Kidney glomerular epithelial cell (primary cell): ENCODE measurements at regions not wholly inside any gene's neighbourhood (a gene's known extent, or its start where the extent isn't known, plus 50 kb on each side); places are given as distances from the start of the nearest gene placed in this dataset.
"Not testable (repeated sequence)": the region's sequence is repeated elsewhere in the genome, so short reads cannot be mapped to it uniquely, and the experiment has no call there.

Experiments used
- DNase-seq: peaks from one replicate; lab custom pipeline; 2025; lab: John Stamatoyannopoulos, UW

DNA sequence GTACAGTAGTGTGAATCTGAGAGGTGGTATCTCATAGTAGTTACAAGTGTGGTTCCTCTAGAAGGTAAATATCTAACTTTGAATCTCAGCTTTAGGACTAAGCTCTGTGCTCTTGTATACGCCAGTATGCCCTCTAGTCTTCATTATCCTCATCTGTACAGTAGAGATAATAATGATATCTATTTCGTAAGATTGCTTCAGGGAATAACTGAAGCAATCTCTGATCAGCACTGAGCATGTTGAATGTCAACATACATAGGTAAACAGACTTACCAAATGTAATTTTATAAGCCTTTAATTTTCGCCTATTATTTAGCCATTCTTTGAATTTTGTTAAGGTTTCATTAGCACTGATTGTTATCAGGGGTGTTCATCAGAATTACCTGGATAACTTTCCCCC is 175.2 kb upstream of the ANKRD50 start:
- no peak for DNase-seq

GRCh38 chr4:124884316-124884715 is 171.8 kb upstream of the ANKRD50 start:
- DNase-seq: no peak

DNA sequence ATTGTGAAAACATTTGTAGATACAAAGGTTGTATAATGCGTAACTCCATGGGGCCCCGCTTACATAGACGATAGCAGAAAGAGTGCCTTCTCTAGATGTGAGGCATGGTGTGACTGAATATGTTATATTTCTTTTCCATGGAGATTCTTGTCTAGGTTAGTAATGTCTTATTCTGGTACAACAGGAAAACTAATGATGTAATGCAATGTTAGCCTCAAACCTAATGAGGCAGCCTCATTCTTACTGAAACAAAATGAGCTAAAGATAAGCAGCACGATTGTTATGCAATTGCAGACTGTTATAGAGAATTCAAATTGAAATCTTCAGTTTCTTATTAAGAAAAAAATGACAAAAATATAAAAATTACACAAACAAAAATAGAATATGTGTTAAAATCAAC is 171.1 kb upstream of the ANKRD50 start:
- peak; percentile 14 for DNase-seq

GRCh38 chr4:124879195-124879594 is 166.7 kb upstream of the ANKRD50 start:
- DNase-seq: no peak

GRCh38 chr4:124874172-124874450 is 161.6 kb upstream of the ANKRD50 start:
- no peak for DNase-seq

DNA sequence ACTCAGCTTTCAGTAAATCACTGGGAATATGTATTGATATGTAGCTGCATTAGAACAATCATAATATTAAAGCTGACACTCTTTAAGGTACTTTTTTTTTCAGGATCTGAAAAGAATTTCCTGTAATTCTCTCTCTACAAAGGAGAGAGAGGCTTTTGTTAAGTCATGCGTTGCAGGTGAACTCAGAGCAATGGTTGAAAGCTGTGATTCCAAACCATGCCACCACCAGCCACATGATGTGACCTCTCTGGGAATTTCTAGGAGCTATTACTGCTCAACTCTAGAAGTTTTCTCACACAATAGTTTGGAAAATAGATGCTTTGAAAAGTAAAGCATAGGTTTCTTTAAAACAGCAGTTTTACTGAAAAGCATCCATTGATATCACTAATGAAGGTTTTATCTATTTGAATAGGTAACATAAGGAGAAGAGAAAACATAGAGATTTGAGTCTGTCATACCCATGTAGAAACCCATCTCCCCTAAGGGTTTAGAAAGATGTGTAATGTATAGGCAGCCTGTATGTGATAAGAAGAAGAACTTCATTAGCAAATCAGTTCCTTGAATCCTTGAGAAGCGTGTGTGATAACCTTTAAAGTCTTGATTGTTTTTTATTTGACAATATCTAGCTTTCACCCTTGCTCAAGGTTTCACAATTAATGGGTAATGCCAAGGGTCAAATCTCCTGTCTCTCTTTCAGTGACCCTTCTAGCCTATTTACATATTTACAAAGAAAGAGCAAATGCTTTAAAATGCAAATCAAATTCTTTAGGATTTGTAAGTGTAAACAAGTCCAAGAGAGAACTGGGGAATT is 161.0 kb upstream of the ANKRD50 start:
- DNase-seq: peak; percentile 25

- no peak for DNase-seq
Measured at GRCh38 chr4:124872659-124873058, 160.1 kb upstream of the ANKRD50 start.

DNA sequence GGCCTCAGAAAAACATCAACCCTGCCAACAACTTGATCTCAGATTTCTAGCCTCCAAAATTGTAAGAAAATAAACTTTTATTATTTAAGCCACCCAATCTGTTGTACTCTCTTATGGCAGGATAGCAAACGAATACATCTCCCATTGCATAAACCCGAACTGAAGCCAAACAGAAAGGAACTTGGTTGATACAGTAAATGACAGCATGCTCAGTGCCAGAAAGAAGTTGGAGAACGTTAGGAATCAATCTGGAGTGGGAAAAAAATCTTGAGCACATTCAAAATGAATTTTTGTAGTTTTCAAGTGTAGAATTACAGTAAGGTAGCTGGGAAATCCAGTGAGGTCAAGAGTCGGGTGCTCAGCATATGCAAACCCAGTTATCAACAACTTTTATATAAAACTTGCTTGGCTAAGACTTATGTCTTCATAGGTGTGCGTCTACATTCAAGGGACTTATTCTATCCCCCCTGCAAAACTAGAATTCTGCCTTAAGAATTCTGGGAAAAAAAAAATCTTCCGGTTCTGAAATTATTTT is 157.5 kb upstream of the ANKRD50 start:
- DNase-seq: no peak

DNA sequence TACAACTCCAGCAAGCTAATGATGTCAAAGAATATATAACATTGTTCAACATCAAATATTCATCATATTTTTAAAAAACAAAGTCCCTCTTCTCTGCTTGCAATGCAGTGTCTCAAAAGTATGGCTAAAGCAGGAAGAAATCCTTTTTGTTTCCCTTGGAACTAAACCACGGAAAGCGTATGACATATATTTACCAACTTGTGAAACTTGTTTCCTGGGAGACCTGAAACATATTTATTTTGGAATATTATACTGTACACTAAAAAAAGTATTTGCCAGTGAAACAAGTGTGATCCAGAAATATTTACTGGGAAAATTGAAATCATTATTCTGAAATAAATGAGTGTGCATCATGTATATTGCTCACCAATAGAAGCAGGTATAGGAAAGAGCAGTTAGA is 156.0 kb upstream of the ANKRD50 start:
- DNase-seq: no peak

DNA sequence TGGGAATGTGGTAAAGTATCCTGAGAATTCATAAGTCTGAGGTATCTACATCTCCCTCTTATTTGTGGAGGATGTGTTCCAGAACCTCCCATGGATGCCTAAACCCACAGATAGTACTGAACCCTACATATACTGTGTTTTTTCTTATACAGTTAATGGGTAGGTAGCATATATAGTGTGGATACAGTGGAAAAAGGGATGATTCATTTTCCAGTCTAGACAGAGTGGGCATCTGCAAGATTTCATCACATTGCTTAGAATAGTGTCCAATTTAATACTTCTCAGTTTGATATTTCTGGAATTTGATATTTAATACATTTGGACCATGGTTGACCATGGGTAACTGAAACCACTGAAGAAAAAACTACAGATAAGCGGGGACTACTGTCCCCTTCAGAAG is 155.0 kb upstream of the ANKRD50 start:
- DNase-seq: no peak

GRCh38 chr4:124866301-124866700 is 153.8 kb upstream of the ANKRD50 start:
- DNase-seq: no peak

DNA sequence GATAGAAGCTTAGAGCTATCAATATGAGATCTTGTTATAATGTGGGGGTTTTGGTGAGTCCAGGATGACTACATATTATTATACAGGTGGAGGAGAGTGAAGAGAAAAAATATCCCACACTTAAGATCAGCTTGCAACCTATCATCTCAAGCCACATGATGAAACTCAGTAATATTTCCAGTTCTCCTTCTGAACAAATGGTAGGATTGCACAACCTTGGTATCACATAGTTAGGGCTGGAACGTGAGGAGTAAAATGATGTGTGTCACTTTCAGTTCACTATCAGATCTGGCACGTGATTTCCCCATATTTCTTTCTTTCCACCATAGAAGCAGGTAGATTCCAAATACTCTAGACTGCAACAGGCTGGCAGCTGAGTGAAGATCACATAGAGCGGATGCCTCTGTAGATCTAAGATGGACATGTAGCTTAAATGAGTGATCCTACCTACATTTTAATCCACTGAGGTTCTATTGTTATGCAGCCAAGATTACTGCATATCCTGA is 150.6 kb upstream of the ANKRD50 start:
- no peak for DNase-seq

- DNase-seq: no peak
Measured at GRCh38 chr4:124862261-124862660, 149.7 kb upstream of the ANKRD50 start.

DNA sequence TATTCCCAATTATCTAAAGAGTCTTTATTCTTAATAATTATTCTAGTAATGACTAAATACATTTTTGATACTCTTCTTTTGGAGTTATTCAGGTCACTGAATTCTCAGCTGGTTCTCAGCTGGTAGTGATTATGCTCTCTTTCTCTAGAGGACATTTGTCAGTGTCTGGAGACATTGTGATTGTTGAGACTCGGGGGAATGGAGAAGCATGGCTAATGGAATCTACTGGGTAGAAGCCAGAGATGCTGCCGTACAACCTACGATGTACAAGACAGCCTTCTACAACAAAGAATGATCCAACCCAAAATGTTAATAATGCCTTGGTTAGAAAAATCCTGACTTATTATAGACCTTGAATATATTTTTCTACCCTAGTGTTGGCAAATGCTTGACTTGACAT is 149.2 kb upstream of the ANKRD50 start:
- DNase-seq: no peak

DNA sequence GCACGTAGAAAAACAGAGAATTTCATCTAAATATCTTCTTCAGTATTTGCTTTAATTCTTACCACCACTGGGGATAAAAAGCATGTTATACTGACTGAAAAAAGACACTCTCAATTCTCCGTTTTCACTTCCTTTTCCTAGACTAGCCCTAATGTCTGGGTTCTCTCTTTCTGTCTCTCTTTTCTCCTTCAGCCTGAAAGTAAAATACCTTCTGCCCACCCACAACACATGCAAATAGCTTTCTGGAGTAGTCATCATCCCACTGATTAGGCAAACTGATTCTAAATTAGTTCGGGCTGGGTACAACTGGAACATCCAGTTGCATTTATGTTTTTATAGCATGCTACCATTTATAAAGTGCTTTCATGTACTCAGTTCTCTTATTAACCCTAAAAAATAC is 142.4 kb upstream of the ANKRD50 start:
- DNase-seq: no peak

- DNase-seq: no peak
Measured at GRCh38 chr4:124851741-124852140, 139.2 kb upstream of the ANKRD50 start.

DNA sequence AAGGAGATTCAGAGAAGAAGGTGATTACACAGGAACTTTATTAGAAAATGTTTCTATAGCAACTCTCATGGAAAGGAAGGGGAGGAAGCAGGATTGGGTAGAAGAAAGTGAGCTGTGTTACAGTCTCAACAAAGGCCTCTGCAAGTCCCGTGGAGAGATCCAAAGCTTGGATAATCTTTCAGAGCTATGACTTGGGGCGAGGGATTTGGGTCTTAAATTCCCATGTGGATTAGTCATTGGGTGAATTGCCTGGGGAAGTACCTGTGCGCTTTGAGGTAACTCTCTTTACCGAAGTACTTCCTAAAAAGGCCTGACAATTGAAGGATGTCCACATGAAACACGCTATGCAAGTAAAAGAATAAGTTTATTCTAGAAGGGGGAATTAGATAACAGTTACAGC is 133.8 kb upstream of the ANKRD50 start:
- no peak for DNase-seq

- no peak for DNase-seq
Measured at GRCh38 chr4:124839786-124840390, 127.4 kb upstream of the ANKRD50 start.

GRCh38 chr4:124833831-124834505 is 121.4 kb upstream of the ANKRD50 start:
- no peak for DNase-seq

DNA sequence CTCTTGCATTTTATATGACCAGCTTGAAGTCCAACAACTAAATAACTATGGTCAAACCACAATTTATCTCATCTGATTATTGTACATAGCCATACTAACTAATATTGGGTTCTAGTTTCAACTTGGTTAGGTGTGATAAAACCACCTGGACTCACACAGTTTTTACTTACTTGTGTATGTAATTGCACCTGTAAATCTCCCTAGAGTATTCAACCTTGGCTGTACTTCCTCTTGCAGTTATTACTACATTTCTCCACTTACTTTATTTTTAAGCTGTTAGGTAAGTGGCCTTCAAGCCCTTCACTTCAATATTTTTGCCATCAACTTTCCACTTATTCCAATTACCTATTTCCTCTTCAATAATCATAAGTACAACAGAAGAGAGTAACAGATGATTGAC is 115.8 kb upstream of the ANKRD50 start:
- DNase-seq: no peak

DNA sequence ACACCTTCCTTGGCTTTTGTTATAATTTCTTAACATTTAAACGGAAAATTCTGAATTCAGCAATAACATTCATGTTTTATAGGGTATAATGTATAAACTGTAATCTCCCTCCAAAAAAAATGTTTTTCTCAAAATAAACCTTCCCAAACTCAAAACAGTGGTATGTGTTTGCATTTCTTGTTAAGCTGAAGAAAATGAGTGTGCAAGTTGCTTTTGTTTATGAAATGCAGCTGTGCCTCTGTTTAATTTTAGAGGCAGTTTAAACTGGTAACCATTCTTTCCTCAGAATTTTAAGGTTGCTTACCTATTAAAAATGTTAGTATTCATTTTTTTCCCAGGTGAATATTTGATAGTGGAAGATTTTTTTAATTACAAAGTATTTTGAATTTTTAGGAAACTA is 105.0 kb upstream of the ANKRD50 start:
- no peak for DNase-seq

DNA sequence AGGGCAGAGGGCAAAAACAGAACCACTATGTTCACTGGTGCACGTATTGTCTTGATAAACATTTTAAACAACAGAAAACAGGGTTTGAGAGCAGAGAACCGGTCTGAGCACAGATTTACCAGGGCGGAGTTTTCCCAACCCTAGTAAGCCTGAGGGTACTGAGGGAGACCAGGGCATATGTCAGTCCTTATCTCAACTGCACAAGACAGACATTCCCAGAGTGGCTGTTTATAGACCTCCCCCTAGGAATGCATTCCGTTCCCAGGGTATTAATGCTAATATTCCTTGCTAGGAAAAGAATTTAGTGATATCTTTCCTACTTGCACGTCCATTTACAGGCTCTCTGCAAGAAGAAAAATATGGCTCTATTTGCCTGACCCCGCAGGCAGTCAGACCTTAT is 99.7 kb upstream of the ANKRD50 start:
- not testable (repeated sequence) for DNase-seq

- no peak for DNase-seq
Measured at GRCh38 chr4:124810827-124811226, 98.3 kb upstream of the ANKRD50 start.
